ENCODE measurements at regions not wholly inside any gene's neighbourhood (a gene's known extent, or its start where the extent isn't known, plus 50 kb on each side); places are given as distances from the start of the nearest gene placed in this dataset.
"Not testable (repeated sequence)": the region's sequence is repeated elsewhere in the genome, so short reads cannot be mapped to it uniquely, and the experiment has no call there.

DNA sequence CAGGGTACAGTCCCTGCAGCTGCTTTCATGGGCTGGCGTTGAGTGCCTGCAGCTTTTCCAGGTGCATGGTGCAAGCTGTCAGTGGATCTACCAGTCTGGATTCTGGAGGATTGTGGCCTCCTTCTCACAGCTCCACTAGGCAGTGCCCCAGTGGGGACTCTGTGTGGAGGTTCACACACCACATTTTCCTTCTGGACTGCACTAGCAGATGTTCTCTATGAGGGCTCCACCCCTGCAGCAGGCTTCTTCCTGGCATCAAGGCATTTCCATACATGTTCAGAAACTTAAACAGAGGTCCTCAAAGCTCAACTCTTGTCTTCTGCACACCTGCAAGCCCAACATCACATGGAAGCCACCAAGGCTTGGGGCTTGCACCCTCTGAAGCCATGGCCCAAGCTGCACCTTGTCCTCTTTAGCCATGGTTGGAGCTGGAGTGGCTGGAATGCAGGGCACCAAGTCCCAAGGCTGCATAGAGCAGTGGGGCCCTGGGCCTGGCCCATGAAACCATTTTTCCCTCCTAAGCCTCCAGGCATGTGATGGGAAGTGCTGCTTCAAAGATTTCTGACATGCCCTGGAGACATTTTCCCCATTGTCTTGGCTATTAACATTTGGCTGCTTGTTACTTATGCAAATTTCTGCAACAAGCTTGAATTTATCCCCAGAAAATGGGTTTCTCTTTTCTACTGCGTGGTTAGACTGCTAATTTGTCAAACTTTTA is 250.2 kb upstream of the COPS8 start:
- H3K9me3 ChIP-seq (ENCODE audit: insufficient read depth, low read depth), result no peaks in the 10 kb centered on the region
- intact Hi-C loops (cut with micrococcal nuclease; ENCODE audit: unreplicated experiment), result no loop called here
- H3K9me2 ChIP-seq (ENCODE audit: insufficient read depth), result no peaks in the 10 kb centered on the region
- BruUV-seq (replicated peaks), result no TSS peak
- 0 out of 2 replicates have a peak, but pooled peaks cover 6% of the 10 kb centered on the region for H3K27me3 ChIP-seq (ENCODE audit: insufficient read depth, low read depth)
- no peaks in the 10 kb centered on the region for H3K4me1 ChIP-seq (replicated peaks; ENCODE audit: insufficient read depth)
- no peaks in the 10 kb centered on the region for H3K36me3 ChIP-seq (ENCODE audit: low read depth)
- DNase-seq, result no peak
- H3K27ac ChIP-seq, result no peak overlapping the region
- H3F3A ChIP-seq (ENCODE audit: insufficient read depth, low read depth), result no peaks in the 10 kb centered on the region
- no peaks in the 10 kb centered on the region for H4K20me1 ChIP-seq (ENCODE audit: insufficient read depth)
- ChIA-PET POLR2A (ENCODE audit: unreplicated experiment) (no interaction called here), CTCF (no interaction called here)
- H2AFZ ChIP-seq, result no peak overlapping the region
- H3K4me3 ChIP-seq, result no peak overlapping the region
- H3K4me2 ChIP-seq, result no peak overlapping the region
- TF ChIP-seq, protein P1, sequence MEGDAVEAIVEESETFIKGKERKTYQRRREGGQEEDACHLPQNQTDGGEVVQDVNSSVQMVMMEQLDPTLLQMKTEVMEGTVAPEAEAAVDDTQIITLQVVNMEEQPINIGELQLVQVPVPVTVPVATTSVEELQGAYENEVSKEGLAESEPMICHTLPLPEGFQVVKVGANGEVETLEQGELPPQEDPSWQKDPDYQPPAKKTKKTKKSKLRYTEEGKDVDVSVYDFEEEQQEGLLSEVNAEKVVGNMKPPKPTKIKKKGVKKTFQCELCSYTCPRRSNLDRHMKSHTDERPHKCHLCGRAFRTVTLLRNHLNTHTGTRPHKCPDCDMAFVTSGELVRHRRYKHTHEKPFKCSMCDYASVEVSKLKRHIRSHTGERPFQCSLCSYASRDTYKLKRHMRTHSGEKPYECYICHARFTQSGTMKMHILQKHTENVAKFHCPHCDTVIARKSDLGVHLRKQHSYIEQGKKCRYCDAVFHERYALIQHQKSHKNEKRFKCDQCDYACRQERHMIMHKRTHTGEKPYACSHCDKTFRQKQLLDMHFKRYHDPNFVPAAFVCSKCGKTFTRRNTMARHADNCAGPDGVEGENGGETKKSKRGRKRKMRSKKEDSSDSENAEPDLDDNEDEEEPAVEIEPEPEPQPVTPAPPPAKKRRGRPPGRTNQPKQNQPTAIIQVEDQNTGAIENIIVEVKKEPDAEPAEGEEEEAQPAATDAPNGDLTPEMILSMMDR (conservative IDR thresholded peaks at IDR 0.05), result no peak
- no peak for TF ChIP-seq EZH2 (IDR thresholded peaks at IDR 0.05; ENCODE audit: low read depth)
- no peaks in the 10 kb centered on the region for H3K79me2 ChIP-seq (ENCODE audit: low read depth)

DNA sequence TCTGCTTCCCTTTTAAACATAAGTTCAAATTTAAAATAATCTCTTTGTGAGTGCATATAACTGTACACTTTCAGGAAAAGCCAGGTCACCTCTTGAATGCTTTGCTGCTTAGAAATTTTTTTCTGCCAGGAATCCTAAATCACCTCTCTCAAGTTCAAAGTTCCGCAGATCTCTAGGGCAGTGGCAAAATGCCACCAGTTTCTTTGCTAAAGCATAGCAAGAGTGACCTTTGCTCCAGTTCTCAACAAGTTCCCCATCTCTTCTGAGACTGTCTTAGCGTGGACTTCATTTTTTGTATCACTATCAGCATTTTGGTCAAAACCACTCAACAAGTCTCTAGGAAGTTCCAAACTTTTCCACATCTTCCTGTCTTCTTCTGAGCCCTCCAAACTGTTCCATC is 249.7 kb upstream of the COPS8 start:
- intact Hi-C loops (cut with micrococcal nuclease; ENCODE audit: unreplicated experiment); H3F3A ChIP-seq (ENCODE audit: insufficient read depth, low read depth); POLR2A ChIA-PET (ENCODE audit: unreplicated experiment); H3K9me2 ChIP-seq (ENCODE audit: insufficient read depth); H2AFZ ChIP-seq; H3K4me2 ChIP-seq; H3K4me3 ChIP-seq; DNase-seq; CTCF ChIA-PET; H3K4me1 ChIP-seq (replicated peaks; ENCODE audit: insufficient read depth); H3K27ac ChIP-seq; H3K79me2 ChIP-seq (ENCODE audit: low read depth); H3K27me3 ChIP-seq (ENCODE audit: insufficient read depth, low read depth); H4K20me1 ChIP-seq (ENCODE audit: insufficient read depth); BruUV-seq (replicated peaks); H3K36me3 ChIP-seq (ENCODE audit: low read depth); H3K9me3 ChIP-seq (ENCODE audit: insufficient read depth, low read depth): not testable (repeated sequence)

DNA sequence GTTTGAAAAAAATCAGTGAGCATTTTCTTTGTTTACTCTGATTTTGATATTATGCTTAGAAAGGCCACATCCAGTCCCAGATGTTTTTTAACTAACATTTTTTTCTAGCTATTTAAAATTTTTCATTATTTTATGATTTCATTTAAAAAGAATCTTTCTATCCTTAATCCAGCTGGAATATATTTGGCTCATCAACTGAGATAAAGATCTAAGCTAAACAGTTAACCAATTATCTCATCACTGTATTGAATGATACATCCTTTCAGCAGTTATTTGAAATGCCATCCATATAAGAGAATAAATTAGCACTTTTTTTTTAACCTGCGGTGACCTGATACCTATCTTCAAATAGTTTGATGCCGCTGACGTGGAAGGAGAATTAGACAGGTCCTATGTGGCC is 245.5 kb upstream of the COPS8 start:
- Histone ChIP-seq H3K9me2 (ENCODE audit: insufficient read depth) (no peaks in the 10 kb centered on the region), H3K79me2 (ENCODE audit: low read depth) (no peaks in the 10 kb centered on the region), H3F3A (ENCODE audit: insufficient read depth, low read depth) (no peaks in the 10 kb centered on the region), H3K4me1 (replicated peaks; ENCODE audit: insufficient read depth) (no peaks in the 10 kb centered on the region), H3K4me2 (no peak overlapping the region), H2AFZ (no peak overlapping the region), H3K36me3 (ENCODE audit: low read depth) (no peaks in the 10 kb centered on the region), H3K27ac (no peak overlapping the region), H3K4me3 (no peak overlapping the region), H3K27me3 (ENCODE audit: insufficient read depth, low read depth) (peaks cover 32% of the 10 kb centered on the region), H3K9me3 (ENCODE audit: insufficient read depth, low read depth) (no peaks in the 10 kb centered on the region), H4K20me1 (ENCODE audit: insufficient read depth) (no peaks in the 10 kb centered on the region)
- no peak for DNase-seq
- ChIA-PET POLR2A (ENCODE audit: unreplicated experiment) (no interaction called here), CTCF (no interaction called here)
- intact Hi-C loops (cut with micrococcal nuclease; ENCODE audit: unreplicated experiment), result no loop called here
- TF ChIP-seq, protein P1 (conservative IDR thresholded peaks at IDR 0.05), result no peak
- no peak for TF ChIP-seq EZH2 (IDR thresholded peaks at IDR 0.05; ENCODE audit: low read depth)
- BruUV-seq (replicated peaks), result no TSS peak

DNA sequence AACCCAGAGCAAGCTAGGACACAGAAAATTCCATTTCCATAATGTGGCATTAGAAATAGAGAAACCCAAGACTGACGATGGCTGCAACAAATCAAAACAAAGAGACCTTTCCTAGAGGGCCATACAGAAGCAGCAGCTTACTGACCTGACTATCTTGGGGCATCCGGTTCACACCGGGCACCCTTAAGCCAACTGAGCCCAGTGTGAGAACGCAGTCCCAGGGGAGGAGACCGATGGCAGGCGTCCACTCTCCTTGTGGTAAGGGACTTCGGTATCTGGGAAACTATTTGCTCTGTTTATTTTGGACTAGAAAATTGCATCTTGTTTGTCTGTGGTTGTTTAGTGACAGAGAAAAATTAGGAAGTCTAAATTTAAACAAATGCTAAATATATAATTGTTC is 244.8 kb upstream of the COPS8 start:
- Histone ChIP-seq H3K4me1 (replicated peaks; ENCODE audit: insufficient read depth) (no peaks in the 10 kb centered on the region), H4K20me1 (ENCODE audit: insufficient read depth) (no peaks in the 10 kb centered on the region), H3F3A (ENCODE audit: insufficient read depth, low read depth) (no peaks in the 10 kb centered on the region), H3K36me3 (ENCODE audit: low read depth) (no peaks in the 10 kb centered on the region), H3K9me3 (ENCODE audit: insufficient read depth, low read depth) (no peaks in the 10 kb centered on the region), H3K4me2 (no peak overlapping the region), H3K79me2 (ENCODE audit: low read depth) (no peaks in the 10 kb centered on the region), H2AFZ (no peak overlapping the region), H3K9me2 (ENCODE audit: insufficient read depth) (no peaks in the 10 kb centered on the region), H3K4me3 (no peak overlapping the region), H3K27me3 (ENCODE audit: insufficient read depth, low read depth) (peaks cover 32% of the 10 kb centered on the region), H3K27ac (no peak overlapping the region)
- intact Hi-C loops (cut with micrococcal nuclease; ENCODE audit: unreplicated experiment), result no loop called here
- ChIA-PET CTCF (no interaction called here), POLR2A (ENCODE audit: unreplicated experiment) (no interaction called here)
- no peak for DNase-seq
- no peak for TF ChIP-seq EZH2 (IDR thresholded peaks at IDR 0.05; ENCODE audit: low read depth)
- TF ChIP-seq, protein P1 (conservative IDR thresholded peaks at IDR 0.05), result no peak
- no TSS peak for BruUV-seq (replicated peaks)
